ENCODE measurements at regions not wholly inside any gene's neighbourhood (a gene's known extent, or its start where the extent isn't known, plus 50 kb on each side); places are given as distances from the start of the nearest gene placed in this dataset.

DNA sequence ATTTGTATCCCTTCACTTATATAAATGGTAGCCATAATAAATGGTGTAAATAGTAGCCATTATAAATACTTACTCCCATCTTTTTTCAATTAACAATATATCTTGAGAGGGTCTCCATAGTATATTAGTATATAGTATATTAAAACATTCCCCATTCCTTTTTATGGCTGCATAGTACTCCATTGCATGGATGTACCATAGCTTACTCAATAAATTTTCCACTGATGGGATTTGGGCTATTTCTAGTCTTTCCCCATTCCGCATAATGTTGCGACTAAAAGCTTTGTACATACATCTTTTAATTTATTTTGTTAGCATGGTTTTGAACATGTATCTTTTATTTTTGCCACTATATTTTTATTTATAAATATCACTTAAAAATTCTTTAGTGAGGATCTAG, 366.3 kb downstream of the IL20RB start:
- TF ChIP-seq POLR2AphosphoS5 (IDR thresholded peaks at IDR 0.05) (no peak), POLR2A (IDR thresholded peaks at IDR 0.05) (no peak), EP300 (IDR thresholded peaks at IDR 0.05) (no peak)
- TF ChIP-seq, protein P1, sequence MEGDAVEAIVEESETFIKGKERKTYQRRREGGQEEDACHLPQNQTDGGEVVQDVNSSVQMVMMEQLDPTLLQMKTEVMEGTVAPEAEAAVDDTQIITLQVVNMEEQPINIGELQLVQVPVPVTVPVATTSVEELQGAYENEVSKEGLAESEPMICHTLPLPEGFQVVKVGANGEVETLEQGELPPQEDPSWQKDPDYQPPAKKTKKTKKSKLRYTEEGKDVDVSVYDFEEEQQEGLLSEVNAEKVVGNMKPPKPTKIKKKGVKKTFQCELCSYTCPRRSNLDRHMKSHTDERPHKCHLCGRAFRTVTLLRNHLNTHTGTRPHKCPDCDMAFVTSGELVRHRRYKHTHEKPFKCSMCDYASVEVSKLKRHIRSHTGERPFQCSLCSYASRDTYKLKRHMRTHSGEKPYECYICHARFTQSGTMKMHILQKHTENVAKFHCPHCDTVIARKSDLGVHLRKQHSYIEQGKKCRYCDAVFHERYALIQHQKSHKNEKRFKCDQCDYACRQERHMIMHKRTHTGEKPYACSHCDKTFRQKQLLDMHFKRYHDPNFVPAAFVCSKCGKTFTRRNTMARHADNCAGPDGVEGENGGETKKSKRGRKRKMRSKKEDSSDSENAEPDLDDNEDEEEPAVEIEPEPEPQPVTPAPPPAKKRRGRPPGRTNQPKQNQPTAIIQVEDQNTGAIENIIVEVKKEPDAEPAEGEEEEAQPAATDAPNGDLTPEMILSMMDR (IDR thresholded peaks at IDR 0.05): no peak

Data from upper lobe of left lung (tissue), 4 donors.